Peyer's patch (tissue), 4 donors: ENCODE measurements at regions not wholly inside any gene's neighbourhood (a gene's known extent, or its start where the extent isn't known, plus 50 kb on each side); places are given as distances from the start of the nearest gene placed in this dataset.

Experiments used
- CTCF ChIP-seq, 6 experiments: fragments of 450-650 bp in 4 of 6; fragments of 200-600 bp in 2 of 6; sonication (generic) in 1 of 6; IDR thresholded peaks; one replicate each; pipeline ENCODE4 v1.5.1; 2017 to 2019; ENCODE audit warnings: antibody characterized with exemption in 6 of 6, mild to moderate bottlenecking in 3 of 6, moderate library complexity in 1 of 6
- POLR2A ChIP-seq, 2 donors: fragments of 450-650 bp; IDR thresholded peaks; one replicate each; pipeline ENCODE4 v1.5.1; 2017; ENCODE audit warnings: antibody characterized with exemption in 2 of 2, mild to moderate bottlenecking in 2 of 2, moderate library complexity in 2 of 2

DNA sequence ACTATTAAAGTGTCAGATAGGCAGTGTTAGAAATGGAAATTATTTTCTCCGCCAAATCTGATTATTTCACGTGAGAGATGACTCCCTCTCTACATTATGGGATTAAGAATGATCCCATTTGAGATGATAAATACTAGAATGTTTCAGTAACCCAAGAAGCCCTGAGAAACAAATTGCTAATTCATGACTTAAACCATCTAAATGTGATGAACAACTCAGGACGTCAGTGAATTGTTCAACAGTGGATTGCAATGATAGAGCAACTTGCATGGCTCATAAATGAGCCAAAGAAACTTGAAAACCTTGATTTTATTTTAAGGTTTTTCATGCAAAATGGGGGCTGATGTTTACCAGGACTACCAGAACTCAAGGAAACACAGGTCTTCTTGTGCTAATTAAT is 350.5 kb upstream of the WWC1 start:
- no peak for TF ChIP-seq CTCF (IDR thresholded peaks at IDR 0.05)
- no peak for TF ChIP-seq POLR2A (IDR thresholded peaks at IDR 0.05)
